ENCODE measurements at regions not wholly inside any gene's neighbourhood (a gene's known extent, or its start where the extent isn't known, plus 50 kb on each side); places are given as distances from the start of the nearest gene placed in this dataset.
"Not testable (repeated sequence)": the region's sequence is repeated elsewhere in the genome, so short reads cannot be mapped to it uniquely, and the experiment has no call there.

GRCh38 chr16:73955702-73956101 lies 340.9 kb upstream of the PSMD7 start:
- TF ChIP-seq CTCF (IDR thresholded peaks at IDR 0.05; ENCODE audit: control insufficient read depth, extremely low read depth, insufficient read depth), result no peak
- H3K4me3 ChIP-seq (ENCODE audit: low read depth, low read length), result no peak overlapping the region
- DNase-seq (ENCODE audit: low read depth), result no peak

- no peak overlapping the region for H3K4me3 ChIP-seq (ENCODE audit: low read depth, low read length)
- TF ChIP-seq CTCF (IDR thresholded peaks at IDR 0.05; ENCODE audit: control insufficient read depth, extremely low read depth, insufficient read depth), result no peak
- no peak for DNase-seq (ENCODE audit: low read depth)
These were observed 341.4 kb upstream of the PSMD7 start for GRCh38 chr16:73955255-73955654.

GRCh38 chr16:73951481-73951880 lies 345.1 kb upstream of the PSMD7 start:
- DNase-seq (ENCODE audit: low read depth), result no peak

GRCh38 chr16:73949574-73950320 lies 346.9 kb upstream of the PSMD7 start:
- peak; percentile 11 for DNase-seq (ENCODE audit: low read depth)
- TF ChIP-seq CTCF (IDR thresholded peaks at IDR 0.05; ENCODE audit: control insufficient read depth, extremely low read depth, insufficient read depth), result no peak
- no peak overlapping the region for H3K4me3 ChIP-seq (ENCODE audit: low read depth, low read length)

More at GRCh38 chr16:73951481-73951880, 345.1 kb upstream of the PSMD7 start:
- no peak for TF ChIP-seq CTCF (IDR thresholded peaks at IDR 0.05; ENCODE audit: control insufficient read depth, extremely low read depth, insufficient read depth)
- no peak overlapping the region for H3K4me3 ChIP-seq (ENCODE audit: low read depth, low read length)

GRCh38 chr16:73945631-73946030 lies 351.0 kb upstream of the PSMD7 start:
- DNase-seq (ENCODE audit: low read depth), result no peak
- H3K4me3 ChIP-seq (ENCODE audit: low read depth, low read length), result no peak overlapping the region
- TF ChIP-seq CTCF (IDR thresholded peaks at IDR 0.05; ENCODE audit: control insufficient read depth, extremely low read depth, insufficient read depth), result no peak

GRCh38 chr16:73943184-73943583 lies 353.4 kb upstream of the PSMD7 start:
- not testable (repeated sequence) for DNase-seq (ENCODE audit: low read depth); H3K4me3 ChIP-seq (ENCODE audit: low read depth, low read length)

- not testable (repeated sequence) for H3K4me3 ChIP-seq (ENCODE audit: low read depth, low read length); DNase-seq (ENCODE audit: low read depth)
These were observed 355.8 kb upstream of the PSMD7 start for GRCh38 chr16:73940786-73941185.

- no peak for TF ChIP-seq CTCF (IDR thresholded peaks at IDR 0.05; ENCODE audit: control insufficient read depth, extremely low read depth, insufficient read depth)
- H3K4me3 ChIP-seq (ENCODE audit: low read depth, low read length), result no peak overlapping the region
- no peak for DNase-seq (ENCODE audit: low read depth)
These were observed 372.7 kb upstream of the PSMD7 start for GRCh38 chr16:73923951-73924350.
